PC-3 (cell line): ENCODE measurements at regions not wholly inside any gene's neighbourhood (a gene's known extent, or its start where the extent isn't known, plus 50 kb on each side); places are given as distances from the start of the nearest gene placed in this dataset.

ENCODE experiments used
- EZH2 ChIP-seq: fragments of 300-600 bp; sonication (generic); IDR thresholded peaks from one replicate; pipeline ENCODE4 v1.6.1; 2017; ENCODE audit warnings: antibody characterized with exemption, mild to moderate bottlenecking, low read length; ENCODE audit not compliant: unreplicated experiment
- EZH2phosphoT487 ChIP-seq: fragments of 300-600 bp; sonication (generic); IDR thresholded peaks from 2 replicates; pipeline ENCODE4 v1.6.1; 2018; ENCODE audit warnings: mild to moderate bottlenecking, antibody characterized with exemption, low read length, borderline replicate concordance
- TF ChIP-seq, protein P1 (sequence below): fragments of 300-600 bp; sonication (generic); conservative IDR thresholded peaks from 2 replicates; pipeline ENCODE4 v1.5.1; 2017; ENCODE audit warnings: antibody characterized with exemption, low read depth, mild to moderate bottlenecking, low read length

- TF ChIP-seq EZH2 = no peak
- no peak for TF ChIP-seq EZH2phosphoT487
- TF ChIP-seq, protein P1, sequence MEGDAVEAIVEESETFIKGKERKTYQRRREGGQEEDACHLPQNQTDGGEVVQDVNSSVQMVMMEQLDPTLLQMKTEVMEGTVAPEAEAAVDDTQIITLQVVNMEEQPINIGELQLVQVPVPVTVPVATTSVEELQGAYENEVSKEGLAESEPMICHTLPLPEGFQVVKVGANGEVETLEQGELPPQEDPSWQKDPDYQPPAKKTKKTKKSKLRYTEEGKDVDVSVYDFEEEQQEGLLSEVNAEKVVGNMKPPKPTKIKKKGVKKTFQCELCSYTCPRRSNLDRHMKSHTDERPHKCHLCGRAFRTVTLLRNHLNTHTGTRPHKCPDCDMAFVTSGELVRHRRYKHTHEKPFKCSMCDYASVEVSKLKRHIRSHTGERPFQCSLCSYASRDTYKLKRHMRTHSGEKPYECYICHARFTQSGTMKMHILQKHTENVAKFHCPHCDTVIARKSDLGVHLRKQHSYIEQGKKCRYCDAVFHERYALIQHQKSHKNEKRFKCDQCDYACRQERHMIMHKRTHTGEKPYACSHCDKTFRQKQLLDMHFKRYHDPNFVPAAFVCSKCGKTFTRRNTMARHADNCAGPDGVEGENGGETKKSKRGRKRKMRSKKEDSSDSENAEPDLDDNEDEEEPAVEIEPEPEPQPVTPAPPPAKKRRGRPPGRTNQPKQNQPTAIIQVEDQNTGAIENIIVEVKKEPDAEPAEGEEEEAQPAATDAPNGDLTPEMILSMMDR = no peak
These were observed 69.6 kb upstream of the FOXA2 start for GRCh38 chr20:22653658-22654642.
